Caco-2 (cell line): ENCODE measurements at regions not wholly inside any gene's neighbourhood (a gene's known extent, or its start where the extent isn't known, plus 50 kb on each side); places are given as distances from the start of the nearest gene placed in this dataset.

Experiments used
- BruUV-seq: library from RNA; stranded (reverse); fragments of 400-500 nt; replicated peaks from 2 replicates; lab custom pipeline; 2021; lab: Mats Ljungman, UMichigan
- CTCF ChIA-PET: fragments of 300-600 bp; sonication (Branson Sonifier 250); formaldehyde crosslinking; loops from one replicate; lab custom pipeline; 2022; ENCODE audit warnings: antibody characterized with exemption; lab: Charles Lee
- POLR2A ChIA-PET: fragments of 300-600 bp; sonication (Branson Sonifier 250); formaldehyde crosslinking; loops from one replicate; lab custom pipeline; 2022; ENCODE audit warnings: antibody characterized with exemption; lab: Charles Lee
- DNase-seq, 2 experiments: peaks; one replicate each; pipeline versions ENCODE4 v3.0.0 to v3.0.0-alpha.2; 2020 to 2022
- H3K27me3 ChIP-seq: replicated peaks from 2 replicates; pipeline ENCODE4 v1.6.0; 2011; ENCODE audit warnings: low read length; ENCODE audit not compliant: control insufficient read depth, insufficient read depth
- H3K36me3 ChIP-seq: 2 replicates; pipeline ENCODE4 v1.5.1; 2011; ENCODE audit warnings: low read length; ENCODE audit not compliant: control insufficient read depth, insufficient read depth
- H3K4me1 ChIP-seq: fragments of 250-450 bp; sonication (Bioruptor Pico); 2 replicates; pipeline ENCODE4 v1.5.1; 2020; ENCODE audit warnings: mild to moderate bottlenecking
- H3K4me3 ChIP-seq: 2 replicates; pipeline ENCODE4 v1.5.1; 2011; ENCODE audit warnings: low read depth, mild to moderate bottlenecking, control low read depth, low read length
- H3K9me3 ChIP-seq: fragments of 250-450 bp; sonication (Bioruptor Pico); 2 replicates; pipeline ENCODE4 v1.5.1; 2020; ENCODE audit warnings: mild to moderate bottlenecking, moderate library complexity
- H3K27ac Mint-ChIP-seq: one replicate; pipeline ENCODE4 v1.8.0; 2022; ENCODE audit warnings: mixed read lengths; ENCODE audit not compliant: unreplicated experiment
- H3K27me3 Mint-ChIP-seq: one replicate; pipeline ENCODE4 v1.8.0; 2022; ENCODE audit warnings: mixed read lengths; ENCODE audit not compliant: insufficient read depth, unreplicated experiment
- H3K36me3 Mint-ChIP-seq: one replicate; pipeline ENCODE4 v1.8.0; 2022; ENCODE audit warnings: mild to moderate bottlenecking, mixed read lengths; ENCODE audit not compliant: insufficient read depth, unreplicated experiment
- H3K4me1 Mint-ChIP-seq: one replicate; pipeline ENCODE4 v1.8.0; 2022; ENCODE audit warnings: low read depth, mixed read lengths; ENCODE audit not compliant: unreplicated experiment
- H3K4me3 Mint-ChIP-seq: one replicate; pipeline ENCODE4 v1.8.0; 2022; ENCODE audit warnings: mild to moderate bottlenecking, moderate library complexity, mixed read lengths; ENCODE audit not compliant: unreplicated experiment
- H3K9me3 Mint-ChIP-seq: one replicate; pipeline ENCODE4 v1.8.0; 2022; ENCODE audit warnings: mixed read lengths; ENCODE audit not compliant: unreplicated experiment
- intact Hi-C: fragments of 100-400 bp; cut with micrococcal nuclease; formaldehyde crosslinking; loops from one replicate; pipeline ENCODE4 v1.10.0; 2022; ENCODE audit not compliant: unreplicated experiment
- TF ChIP-seq, protein P1 (sequence below), 2 experiments: fragments of 200-600 bp in 1 of 2; IDR thresholded peaks; 1 replicate in 1 of 2; 2 replicates in 1 of 2; pipeline versions ENCODE4 v1.5.1 to v1.8.0; 2011 to 2022; ENCODE audit warnings: antibody characterized with exemption in 1 of 2, control low read depth in 1 of 2, inconsistent platforms in 1 of 2, low read depth in 1 of 2, low read length in 1 of 2, mild to moderate bottlenecking in 1 of 2, moderate library complexity in 1 of 2; ENCODE audit not compliant: insufficient read depth in 1 of 2, severe bottlenecking in 1 of 2, unreplicated experiment in 1 of 2

DNA sequence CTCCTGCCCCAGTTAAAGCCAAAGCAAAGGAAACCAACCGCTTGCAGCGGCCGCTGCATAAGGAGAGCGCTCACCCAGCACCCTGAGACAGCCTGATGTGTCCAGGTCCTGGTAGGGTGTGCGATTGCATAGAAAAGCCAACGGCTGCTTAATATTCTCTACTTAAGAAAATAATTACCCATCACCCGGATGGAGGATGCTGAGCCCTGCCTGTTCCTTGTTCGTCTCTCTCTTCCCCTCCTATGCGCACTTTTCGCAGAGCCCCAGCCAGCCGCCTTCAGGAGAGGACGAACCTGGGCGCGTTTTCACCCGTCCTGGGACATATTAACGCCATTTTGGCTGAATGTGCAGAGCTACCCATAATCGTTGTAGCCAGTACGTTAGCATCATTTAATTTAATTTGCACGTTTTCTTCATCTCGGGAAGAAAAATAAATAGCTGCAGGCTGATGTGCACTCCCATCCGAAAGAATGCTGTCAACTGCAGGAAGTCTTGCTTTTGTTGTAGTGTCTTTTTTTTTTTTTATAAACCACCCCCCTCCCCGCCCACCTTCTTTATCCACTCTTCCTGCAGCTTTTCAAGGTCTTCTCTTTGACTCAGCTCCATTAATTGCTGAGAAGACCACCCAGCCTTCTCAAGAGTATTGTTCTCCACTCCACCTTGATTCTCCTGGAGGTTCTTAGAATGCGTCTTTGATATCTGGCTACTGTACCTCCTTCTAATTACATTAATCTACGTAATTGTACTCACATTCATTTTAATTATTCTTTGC is 214.5 kb downstream of the TEX29 start:
- intact Hi-C loops: no loop called here
- POLR2A ChIA-PET: no interaction called here

GRCh38 chr13:111535523-111535811 is 215.0 kb downstream of the TEX29 start:
- no peaks in the 10 kb centered on the region for H3K9me3 ChIP-seq
- BruUV-seq: no TSS peak
- no peaks in the 10 kb centered on the region for H3K4me1 Mint-ChIP-seq
- CTCF ChIA-PET: no interaction called here
- no peak overlapping the region for H3K27ac Mint-ChIP-seq
- no peak overlapping the region for H3K4me3 Mint-ChIP-seq
- no peaks in the 10 kb centered on the region for H3K36me3 ChIP-seq
- no peaks in the 10 kb centered on the region for H3K4me1 ChIP-seq
- no peak overlapping the region for H3K4me3 ChIP-seq
- TF ChIP-seq, protein P1, sequence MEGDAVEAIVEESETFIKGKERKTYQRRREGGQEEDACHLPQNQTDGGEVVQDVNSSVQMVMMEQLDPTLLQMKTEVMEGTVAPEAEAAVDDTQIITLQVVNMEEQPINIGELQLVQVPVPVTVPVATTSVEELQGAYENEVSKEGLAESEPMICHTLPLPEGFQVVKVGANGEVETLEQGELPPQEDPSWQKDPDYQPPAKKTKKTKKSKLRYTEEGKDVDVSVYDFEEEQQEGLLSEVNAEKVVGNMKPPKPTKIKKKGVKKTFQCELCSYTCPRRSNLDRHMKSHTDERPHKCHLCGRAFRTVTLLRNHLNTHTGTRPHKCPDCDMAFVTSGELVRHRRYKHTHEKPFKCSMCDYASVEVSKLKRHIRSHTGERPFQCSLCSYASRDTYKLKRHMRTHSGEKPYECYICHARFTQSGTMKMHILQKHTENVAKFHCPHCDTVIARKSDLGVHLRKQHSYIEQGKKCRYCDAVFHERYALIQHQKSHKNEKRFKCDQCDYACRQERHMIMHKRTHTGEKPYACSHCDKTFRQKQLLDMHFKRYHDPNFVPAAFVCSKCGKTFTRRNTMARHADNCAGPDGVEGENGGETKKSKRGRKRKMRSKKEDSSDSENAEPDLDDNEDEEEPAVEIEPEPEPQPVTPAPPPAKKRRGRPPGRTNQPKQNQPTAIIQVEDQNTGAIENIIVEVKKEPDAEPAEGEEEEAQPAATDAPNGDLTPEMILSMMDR (IDR thresholded peaks at IDR 0.05; ENCODE audit: insufficient read depth in 1 of 2, low read depth in 1 of 2, low read length in 1 of 2, severe bottlenecking in 1 of 2, unreplicated experiment in 1 of 2): no peak
- intact Hi-C loops: no loop called here
- H3K36me3 Mint-ChIP-seq: no peaks in the 10 kb centered on the region
- H3K9me3 Mint-ChIP-seq: no peaks in the 10 kb centered on the region
- H3K27me3 Mint-ChIP-seq: peaks cover 57% of the 10 kb centered on the region
- peaks cover 2% of the 10 kb centered on the region; the same call in 1 of the 2 replicates for H3K27me3 ChIP-seq
- POLR2A ChIA-PET: no interaction called here
- no peak for DNase-seq

More for the DNA sequence above, 214.5 kb downstream of the TEX29 start:
- CTCF ChIA-PET: interaction anchor here (0.7 kb wide), 1 partner anchor 1129 kb away, joined by 3 read pairs; no protein-coding TSS in a partner anchor
- Mint-ChIP-seq H3K36me3 (no peaks in the 10 kb centered on the region), H3K4me1 (no peaks in the 10 kb centered on the region), H3K27me3 (peaks cover 52% of the 10 kb centered on the region), H3K9me3 (no peaks in the 10 kb centered on the region), H3K4me3 (no peak overlapping the region), H3K27ac (no peak overlapping the region)
- Histone ChIP-seq H3K27me3 (peaks cover 2% of the 10 kb centered on the region; the same call in 1 of the 2 replicates), H3K9me3 (no peaks in the 10 kb centered on the region), H3K4me3 (no peak overlapping the region), H3K36me3 (no peaks in the 10 kb centered on the region), H3K4me1 (no peaks in the 10 kb centered on the region)
- no peak for DNase-seq
- BruUV-seq: no TSS peak
- TF ChIP-seq, protein P1 (IDR thresholded peaks at IDR 0.05; ENCODE audit: insufficient read depth in 1 of 2, low read depth in 1 of 2, low read length in 1 of 2, severe bottlenecking in 1 of 2, unreplicated experiment in 1 of 2): no peak

DNA sequence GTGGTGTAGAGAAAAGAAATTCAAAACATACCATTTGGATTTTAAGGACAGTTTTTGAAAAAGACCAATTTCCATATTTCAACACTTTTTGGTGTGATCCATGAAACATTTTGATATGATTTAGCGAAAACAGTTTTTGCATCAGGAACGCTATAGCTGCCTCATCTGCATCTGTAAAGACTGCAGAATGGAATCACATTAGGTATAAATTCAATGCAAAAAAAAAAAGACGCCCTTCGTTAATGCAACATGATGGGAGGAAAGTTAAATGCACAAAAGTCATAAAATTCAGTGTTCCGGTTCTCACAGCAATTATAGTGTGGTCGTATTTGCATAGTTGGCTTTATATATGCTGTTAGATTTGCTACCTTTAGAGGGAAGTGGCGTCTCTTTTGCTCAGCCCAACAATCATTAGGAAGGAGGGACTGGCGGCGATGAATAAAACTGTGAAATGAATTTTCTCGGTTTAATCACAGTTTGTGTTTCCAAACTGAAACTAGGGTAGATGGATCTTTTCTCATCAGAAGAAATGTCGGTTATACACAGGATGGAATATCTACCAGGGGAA is 215.7 kb downstream of the TEX29 start:
- intact Hi-C loops: no loop called here
- POLR2A ChIA-PET: no interaction called here
- no peaks in the 10 kb centered on the region for H3K4me1 Mint-ChIP-seq

More for the DNA sequence above, 215.7 kb downstream of the TEX29 start:
- Histone ChIP-seq H3K27me3 (peaks cover 2% of the 10 kb centered on the region; the same call in 1 of the 2 replicates), H3K36me3 (no peaks in the 10 kb centered on the region), H3K9me3 (no peaks in the 10 kb centered on the region), H3K4me3 (no peak overlapping the region), H3K4me1 (no peaks in the 10 kb centered on the region)
- CTCF ChIA-PET: no interaction called here
- Mint-ChIP-seq H3K27me3 (peaks cover 55% of the 10 kb centered on the region), H3K9me3 (no peaks in the 10 kb centered on the region), H3K27ac (no peak overlapping the region), H3K36me3 (no peaks in the 10 kb centered on the region), H3K4me3 (no peak overlapping the region)
- TF ChIP-seq, protein P1 (IDR thresholded peaks at IDR 0.05; ENCODE audit: insufficient read depth in 1 of 2, low read depth in 1 of 2, low read length in 1 of 2, severe bottlenecking in 1 of 2, unreplicated experiment in 1 of 2): no peak
- no peak for DNase-seq
- BruUV-seq: no TSS peak
